ENCODE measurements at regions not wholly inside any gene's neighbourhood (a gene's known extent, or its start where the extent isn't known, plus 50 kb on each side); places are given as distances from the start of the nearest gene placed in this dataset.

GRCh38 chr1:79887059-79887458 lies 880.5 kb upstream of the ADGRL4 start:
- no peak for DNase-seq
- Histone ChIP-seq H3K36me3 (no peaks in the 10 kb centered on the region), H3K4me1 (no peaks in the 10 kb centered on the region), H3K27ac (no peak overlapping the region), H3K4me3 (no peak overlapping the region), H3K27me3 (no peaks in the 10 kb centered on the region), H3K9me3 (no peaks in the 10 kb centered on the region)
- intact Hi-C loops (cut with DNase I), result no loop called here
- ATAC-seq, result no peak
- TF ChIP-seq, protein P1, sequence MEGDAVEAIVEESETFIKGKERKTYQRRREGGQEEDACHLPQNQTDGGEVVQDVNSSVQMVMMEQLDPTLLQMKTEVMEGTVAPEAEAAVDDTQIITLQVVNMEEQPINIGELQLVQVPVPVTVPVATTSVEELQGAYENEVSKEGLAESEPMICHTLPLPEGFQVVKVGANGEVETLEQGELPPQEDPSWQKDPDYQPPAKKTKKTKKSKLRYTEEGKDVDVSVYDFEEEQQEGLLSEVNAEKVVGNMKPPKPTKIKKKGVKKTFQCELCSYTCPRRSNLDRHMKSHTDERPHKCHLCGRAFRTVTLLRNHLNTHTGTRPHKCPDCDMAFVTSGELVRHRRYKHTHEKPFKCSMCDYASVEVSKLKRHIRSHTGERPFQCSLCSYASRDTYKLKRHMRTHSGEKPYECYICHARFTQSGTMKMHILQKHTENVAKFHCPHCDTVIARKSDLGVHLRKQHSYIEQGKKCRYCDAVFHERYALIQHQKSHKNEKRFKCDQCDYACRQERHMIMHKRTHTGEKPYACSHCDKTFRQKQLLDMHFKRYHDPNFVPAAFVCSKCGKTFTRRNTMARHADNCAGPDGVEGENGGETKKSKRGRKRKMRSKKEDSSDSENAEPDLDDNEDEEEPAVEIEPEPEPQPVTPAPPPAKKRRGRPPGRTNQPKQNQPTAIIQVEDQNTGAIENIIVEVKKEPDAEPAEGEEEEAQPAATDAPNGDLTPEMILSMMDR (IDR thresholded peaks at IDR 0.05), result no peak

DNA sequence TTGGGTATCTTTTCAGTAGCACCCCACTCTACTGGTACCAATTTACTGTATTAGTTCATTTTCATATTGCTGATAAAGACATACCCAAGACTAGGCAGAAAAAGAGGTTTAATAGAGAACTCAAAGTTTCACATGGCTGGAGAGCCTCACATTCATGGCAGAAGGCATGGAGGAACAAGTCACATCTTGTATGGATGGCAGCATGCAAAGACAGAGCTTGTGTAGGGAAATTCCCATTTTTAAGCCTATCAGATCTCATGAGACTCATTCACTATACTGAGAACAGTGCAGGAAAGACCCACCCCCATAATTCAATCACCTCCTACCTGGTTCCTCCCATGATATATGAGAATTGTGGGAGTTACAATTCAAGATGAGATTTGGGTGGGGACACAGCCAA lies 878.6 kb upstream of the ADGRL4 start:
- Histone ChIP-seq H3K27me3 (no peaks in the 10 kb centered on the region), H3K9me3 (no peaks in the 10 kb centered on the region), H3K4me1 (no peaks in the 10 kb centered on the region), H3K36me3 (no peaks in the 10 kb centered on the region), H3K27ac (no peak overlapping the region), H3K4me3 (no peak overlapping the region)
- TF ChIP-seq, protein P1 (IDR thresholded peaks at IDR 0.05), result no peak
- ATAC-seq (no peak), DNase-seq (no peak)
- intact Hi-C loops (cut with DNase I), result no loop called here

- Histone ChIP-seq H3K4me1 (no peaks in the 10 kb centered on the region), H3K27me3 (no peaks in the 10 kb centered on the region), H3K4me3 (no peak overlapping the region), H3K36me3 (no peaks in the 10 kb centered on the region), H3K27ac (no peak overlapping the region), H3K9me3 (no peaks in the 10 kb centered on the region)
- no peak for DNase-seq
- TF ChIP-seq, protein P1 (IDR thresholded peaks at IDR 0.05), result no peak
- no peak for ATAC-seq
- intact Hi-C loops (cut with DNase I), result no loop called here
Measured at GRCh38 chr1:79877086-79877485, 870.6 kb upstream of the ADGRL4 start.

GRCh38 chr1:79875187-79875586 lies 868.7 kb upstream of the ADGRL4 start:
- Histone ChIP-seq H3K4me3 (no peak overlapping the region), H3K36me3 (no peaks in the 10 kb centered on the region), H3K27me3 (no peaks in the 10 kb centered on the region), H3K4me1 (no peaks in the 10 kb centered on the region), H3K27ac (no peak overlapping the region), H3K9me3 (no peaks in the 10 kb centered on the region)
- TF ChIP-seq, protein P1 (IDR thresholded peaks at IDR 0.05), result no peak
- ATAC-seq, result peak; percentile 39
- intact Hi-C loops (cut with DNase I), result no loop called here
- DNase-seq, result no peak

- no peaks in the 10 kb centered on the region for H3K4me1 ChIP-seq
- no peak overlapping the region for H3K4me3 ChIP-seq
- no peaks in the 10 kb centered on the region for H3K9me3 ChIP-seq
- DNase-seq, result no peak
- no peak overlapping the region for H3K27ac ChIP-seq
- TF ChIP-seq, protein P1 (IDR thresholded peaks at IDR 0.05), result no peak
- intact Hi-C loops (cut with DNase I), result no loop called here
- ATAC-seq, result no peak
- no peaks in the 10 kb centered on the region for H3K27me3 ChIP-seq
- H3K36me3 ChIP-seq, result no peaks in the 10 kb centered on the region
Measured at GRCh38 chr1:79874289-79874688, 867.8 kb upstream of the ADGRL4 start.

DNA sequence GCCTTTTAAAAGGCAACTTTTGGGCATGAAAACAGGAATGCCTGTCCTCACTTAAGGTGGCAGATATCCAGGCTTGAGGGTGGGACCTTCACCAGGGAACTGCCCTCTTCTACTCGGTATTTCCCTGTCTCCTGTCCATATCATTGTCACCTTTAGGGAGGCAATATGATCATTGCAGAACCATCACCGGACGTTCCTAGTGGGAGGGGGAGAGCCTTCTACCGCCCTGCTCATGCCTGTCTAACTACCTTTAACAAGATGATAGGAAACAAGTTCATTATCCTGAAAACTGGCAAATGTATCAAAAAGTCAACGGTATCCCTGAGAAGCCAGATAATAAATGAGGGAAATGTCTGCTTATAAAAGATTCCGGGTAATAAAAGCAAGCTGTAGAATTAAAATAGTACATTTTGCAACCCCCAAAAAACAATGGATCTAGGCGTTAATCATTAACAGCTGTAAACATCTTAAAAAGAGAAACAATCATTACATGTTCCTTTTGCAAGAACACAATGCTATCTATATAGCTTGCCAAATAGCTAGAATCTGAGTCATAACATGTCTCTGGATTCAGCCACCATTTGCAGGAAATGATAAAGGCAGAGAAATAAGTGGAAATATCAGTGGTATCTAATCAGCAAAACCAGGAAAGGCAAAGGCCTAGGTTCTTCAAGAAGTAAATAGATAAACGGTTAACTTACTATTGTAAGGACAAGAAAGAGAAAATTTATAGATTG lies 852.9 kb upstream of the ADGRL4 start:
- Histone ChIP-seq H3K4me1 (no peaks in the 10 kb centered on the region), H3K4me3 (no peak overlapping the region), H3K9me3 (no peaks in the 10 kb centered on the region), H3K27ac (no peak overlapping the region), H3K36me3 (no peaks in the 10 kb centered on the region), H3K27me3 (no peaks in the 10 kb centered on the region)
- TF ChIP-seq, protein P1 (IDR thresholded peaks at IDR 0.05), result no peak
- DNase-seq (no peak), ATAC-seq (no peak)
- intact Hi-C loops (cut with DNase I), result no loop called here
